Pons (tissue), 1 donor: ENCODE measurements at regions not wholly inside any gene's neighbourhood (a gene's known extent, or its start where the extent isn't known, plus 50 kb on each side); places are given as distances from the start of the nearest gene placed in this dataset.

Source experiments
- DNase-seq: peaks from one replicate; pipeline ENCODE4 v3.0.0-alpha.2; 2016; ENCODE audit warnings: low spot score

GRCh38 chr10:92792661-92793060 lies 55.7 kb upstream of the EXOC6 start:
- DNase-seq: no peak
